ENCODE measurements at regions not wholly inside any gene's neighbourhood (a gene's known extent, or its start where the extent isn't known, plus 50 kb on each side); places are given as distances from the start of the nearest gene placed in this dataset.

DNA sequence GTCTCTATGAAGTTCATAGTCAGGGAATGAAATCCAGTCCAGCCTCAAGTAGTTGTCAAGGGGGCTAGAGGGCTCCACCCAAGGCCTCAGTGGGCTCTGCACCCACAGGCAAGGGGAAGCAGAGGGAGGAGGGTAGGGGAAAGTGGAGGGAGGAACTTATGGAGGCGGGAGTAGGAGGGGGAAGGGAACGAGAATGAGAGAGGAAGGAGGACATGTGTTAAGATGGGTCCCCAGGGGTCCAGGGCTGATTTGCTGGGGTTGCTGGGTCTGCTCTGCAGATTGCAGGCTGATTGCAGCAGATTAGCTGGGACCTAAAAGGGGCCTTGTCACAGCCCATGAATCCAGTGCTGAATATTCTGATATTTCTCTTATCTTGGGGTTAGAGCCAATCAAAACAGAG lies 166.9 kb upstream of the IL12B start (continued):
- TF ChIP-seq GABPA (IDR thresholded peaks at IDR 0.05; ENCODE audit: low read depth) (no peak), SMAD1 (IDR thresholded peaks at IDR 0.05; ENCODE audit: low read depth, partially characterized antibody) (no peak), POLR2A (IDR thresholded peaks at IDR 0.05; ENCODE audit: low read depth, low read length) (no peak), MEF2A (IDR thresholded peaks at IDR 0.05; ENCODE audit: insufficient read depth, low read depth, low read length) (no peak), POLR2AphosphoS5 (IDR thresholded peaks at IDR 0.05; ENCODE audit: low read length) (no peak), FOS (IDR thresholded peaks at IDR 0.05; ENCODE audit: borderline replicate concordance, extremely low read depth, insufficient read length) (no peak), NRF1 (conservative IDR thresholded peaks at IDR 0.05; ENCODE audit: low read depth, low read length) (no peak), HDAC2 (IDR thresholded peaks at IDR 0.05) (no peak), BHLHE40 (IDR thresholded peaks at IDR 0.05; ENCODE audit: borderline replicate concordance in 1 of 2, low read depth in 2 of 2, low read length in 1 of 2) (no peak)
- TF ChIP-seq, protein P1, sequence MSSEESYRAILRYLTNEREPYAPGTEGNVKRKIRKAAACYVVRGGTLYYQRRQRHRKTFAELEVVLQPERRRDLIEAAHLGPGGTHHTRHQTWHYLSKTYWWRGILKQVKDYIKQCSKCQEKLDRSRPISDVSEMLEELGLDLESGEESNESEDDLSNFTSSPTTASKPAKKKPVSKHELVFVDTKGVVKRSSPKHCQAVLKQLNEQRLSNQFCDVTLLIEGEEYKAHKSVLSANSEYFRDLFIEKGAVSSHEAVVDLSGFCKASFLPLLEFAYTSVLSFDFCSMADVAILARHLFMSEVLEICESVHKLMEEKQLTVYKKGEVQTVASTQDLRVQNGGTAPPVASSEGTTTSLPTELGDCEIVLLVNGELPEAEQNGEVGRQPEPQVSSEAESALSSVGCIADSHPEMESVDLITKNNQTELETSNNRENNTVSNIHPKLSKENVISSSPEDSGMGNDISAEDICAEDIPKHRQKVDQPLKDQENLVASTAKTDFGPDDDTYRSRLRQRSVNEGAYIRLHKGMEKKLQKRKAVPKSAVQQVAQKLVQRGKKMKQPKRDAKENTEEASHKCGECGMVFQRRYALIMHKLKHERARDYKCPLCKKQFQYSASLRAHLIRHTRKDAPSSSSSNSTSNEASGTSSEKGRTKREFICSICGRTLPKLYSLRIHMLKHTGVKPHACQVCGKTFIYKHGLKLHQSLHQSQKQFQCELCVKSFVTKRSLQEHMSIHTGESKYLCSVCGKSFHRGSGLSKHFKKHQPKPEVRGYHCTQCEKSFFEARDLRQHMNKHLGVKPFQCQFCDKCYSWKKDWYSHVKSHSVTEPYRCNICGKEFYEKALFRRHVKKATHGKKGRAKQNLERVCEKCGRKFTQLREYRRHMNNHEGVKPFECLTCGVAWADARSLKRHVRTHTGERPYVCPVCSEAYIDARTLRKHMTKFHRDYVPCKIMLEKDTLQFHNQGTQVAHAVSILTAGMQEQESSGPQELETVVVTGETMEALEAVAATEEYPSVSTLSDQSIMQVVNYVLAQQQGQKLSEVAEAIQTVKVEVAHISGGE (CRISPR knock-in tag; IDR thresholded peaks at IDR 0.05): no peak
- TF ChIP-seq, protein P2, sequence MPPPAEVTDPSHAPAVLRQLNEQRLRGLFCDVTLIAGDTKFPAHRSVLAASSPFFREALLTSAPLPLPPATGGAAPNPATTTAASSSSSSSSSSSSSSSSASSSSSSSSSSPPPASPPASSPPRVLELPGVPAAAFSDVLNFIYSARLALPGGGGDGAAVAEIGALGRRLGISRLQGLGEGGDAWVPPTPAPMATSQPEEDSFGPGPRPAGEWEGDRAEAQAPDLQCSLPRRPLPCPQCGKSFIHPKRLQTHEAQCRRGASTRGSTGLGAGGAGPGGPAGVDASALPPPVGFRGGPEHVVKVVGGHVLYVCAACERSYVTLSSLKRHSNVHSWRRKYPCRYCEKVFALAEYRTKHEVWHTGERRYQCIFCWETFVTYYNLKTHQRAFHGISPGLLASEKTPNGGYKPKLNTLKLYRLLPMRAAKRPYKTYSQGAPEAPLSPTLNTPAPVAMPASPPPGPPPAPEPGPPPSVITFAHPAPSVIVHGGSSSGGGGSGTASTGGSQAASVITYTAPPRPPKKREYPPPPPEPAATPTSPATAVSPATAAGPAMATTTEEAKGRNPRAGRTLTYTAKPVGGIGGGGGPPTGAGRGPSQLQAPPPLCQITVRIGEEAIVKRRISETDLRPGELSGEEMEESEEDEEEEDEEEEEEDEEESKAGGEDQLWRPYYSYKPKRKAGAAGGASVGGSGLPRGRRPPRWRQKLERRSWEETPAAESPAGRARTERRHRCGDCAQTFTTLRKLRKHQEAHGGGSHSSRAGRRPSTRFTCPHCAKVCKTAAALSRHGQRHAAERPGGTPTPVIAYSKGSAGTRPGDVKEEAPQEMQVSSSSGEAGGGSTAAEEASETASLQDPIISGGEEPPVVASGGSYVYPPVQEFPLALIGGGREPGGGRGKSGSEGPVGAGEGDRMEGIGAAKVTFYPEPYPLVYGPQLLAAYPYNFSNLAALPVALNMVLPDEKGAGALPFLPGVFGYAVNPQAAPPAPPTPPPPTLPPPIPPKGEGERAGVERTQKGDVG (CRISPR knock-in tag; IDR thresholded peaks at IDR 0.05): no peak
- TF ChIP-seq, protein P3, sequence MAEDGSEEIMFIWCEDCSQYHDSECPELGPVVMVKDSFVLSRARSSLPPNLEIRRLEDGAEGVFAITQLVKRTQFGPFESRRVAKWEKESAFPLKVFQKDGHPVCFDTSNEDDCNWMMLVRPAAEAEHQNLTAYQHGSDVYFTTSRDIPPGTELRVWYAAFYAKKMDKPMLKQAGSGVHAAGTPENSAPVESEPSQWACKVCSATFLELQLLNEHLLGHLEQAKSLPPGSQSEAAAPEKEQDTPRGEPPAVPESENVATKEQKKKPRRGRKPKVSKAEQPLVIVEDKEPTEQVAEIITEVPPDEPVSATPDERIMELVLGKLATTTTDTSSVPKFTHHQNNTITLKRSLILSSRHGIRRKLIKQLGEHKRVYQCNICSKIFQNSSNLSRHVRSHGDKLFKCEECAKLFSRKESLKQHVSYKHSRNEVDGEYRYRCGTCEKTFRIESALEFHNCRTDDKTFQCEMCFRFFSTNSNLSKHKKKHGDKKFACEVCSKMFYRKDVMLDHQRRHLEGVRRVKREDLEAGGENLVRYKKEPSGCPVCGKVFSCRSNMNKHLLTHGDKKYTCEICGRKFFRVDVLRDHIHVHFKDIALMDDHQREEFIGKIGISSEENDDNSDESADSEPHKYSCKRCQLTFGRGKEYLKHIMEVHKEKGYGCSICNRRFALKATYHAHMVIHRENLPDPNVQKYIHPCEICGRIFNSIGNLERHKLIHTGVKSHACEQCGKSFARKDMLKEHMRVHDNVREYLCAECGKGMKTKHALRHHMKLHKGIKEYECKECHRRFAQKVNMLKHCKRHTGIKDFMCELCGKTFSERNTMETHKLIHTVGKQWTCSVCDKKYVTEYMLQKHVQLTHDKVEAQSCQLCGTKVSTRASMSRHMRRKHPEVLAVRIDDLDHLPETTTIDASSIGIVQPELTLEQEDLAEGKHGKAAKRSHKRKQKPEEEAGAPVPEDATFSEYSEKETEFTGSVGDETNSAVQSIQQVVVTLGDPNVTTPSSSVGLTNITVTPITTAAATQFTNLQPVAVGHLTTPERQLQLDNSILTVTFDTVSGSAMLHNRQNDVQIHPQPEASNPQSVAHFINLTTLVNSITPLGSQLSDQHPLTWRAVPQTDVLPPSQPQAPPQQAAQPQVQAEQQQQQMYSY (CRISPR knock-in tag; IDR thresholded peaks at IDR 0.05): no peak

Measured in GM12878 (cell line).